Stomach (tissue), 8 donors: ENCODE measurements at regions not wholly inside any gene's neighbourhood (a gene's known extent, or its start where the extent isn't known, plus 50 kb on each side); places are given as distances from the start of the nearest gene placed in this dataset.
"Not testable (repeated sequence)": the region's sequence is repeated elsewhere in the genome, so short reads cannot be mapped to it uniquely, and the experiment has no call there.

Experiments used
- DNase-seq, 2 donors: peaks; one replicate each; pipeline versions ENCODE4 v3.0.0 to v3.0.0-alpha.2; 2013 to 2019
- H3K27ac ChIP-seq, 5 donors: fragments of 200-600 bp in 4 of 5; sonication (generic) in 4 of 5; one replicate each; pipeline ENCODE4 v1.5.1; 2013 to 2019; ENCODE audit warnings: mild to moderate bottlenecking in 1 of 5, moderate library complexity in 1 of 5
- H3K27me3 ChIP-seq, 3 donors: fragments of 200-600 bp; sonication (generic); one replicate each; pipeline ENCODE4 v1.5.1; 2017 to 2019; ENCODE audit warnings: mixed run types in 1 of 3
- H3K36me3 ChIP-seq, 4 donors: fragments of 200-600 bp; sonication (generic); 1 replicate in 3 of 4; 2 replicates in 1 of 4; pipeline ENCODE4 v1.5.1; 2016 to 2019
- H3K4me1 ChIP-seq, 4 donors: fragments of 200-600 bp; sonication (generic); one replicate each; pipeline ENCODE4 v1.5.1; 2016 to 2019
- H3K4me3 ChIP-seq, 4 donors: fragments of 200-600 bp; sonication (generic) in 3 of 4; one replicate each; pipeline ENCODE4 v1.5.1; 2016 to 2019; ENCODE audit warnings: mild to moderate bottlenecking in 1 of 4
- H3K9me3 ChIP-seq, 4 donors: fragments of 200-600 bp; sonication (generic); one replicate each; pipeline ENCODE4 v1.5.1; 2016 to 2019
- EP300 ChIP-seq: sonication (generic); formaldehyde crosslinking; IDR thresholded peaks from one replicate; pipeline ENCODE4 v1.6.1; 2017; ENCODE audit warnings: antibody characterized with exemption
- POLR2A ChIP-seq, 4 donors: fragments of 450-650 bp; IDR thresholded peaks; one replicate each; pipeline ENCODE4 v1.6.1; 2016; ENCODE audit warnings: antibody characterized with exemption in 4 of 4, control low read depth in 2 of 4, mild to moderate bottlenecking in 1 of 4, moderate library complexity in 1 of 4
- POLR2AphosphoS5 ChIP-seq, 3 donors: sonication (generic); formaldehyde crosslinking; IDR thresholded peaks; one replicate each; pipeline ENCODE4 v1.6.1; 2016; ENCODE audit warnings: antibody characterized with exemption in 3 of 3
- WGBS, 5 donors: extraction: QIAGEN DNeasy Blood & Tissue Kit in 3 of 5; methylation state at CpG; one replicate each; pipeline versions ENCODE4 v1.1.5 to v1.1.7; 2013 to 2018; 5-methylcytosine and 5-hydroxymethylcytosine counted together
- intact Hi-C: fragments of 100-400 bp; cut with DNase I; formaldehyde crosslinking; loops from one replicate; pipeline ENCODE4 v1.15.1; 2023; ENCODE audit warnings: low total_unique reads
- TF ChIP-seq, protein P1 (sequence below), 7 experiments: fragments of 450-650 bp in 4 of 7; fragments of 200-600 bp in 3 of 7; sonication (generic) in 3 of 7; IDR thresholded peaks; one replicate each; pipeline ENCODE4 v1.5.1; 2016 to 2019; ENCODE audit warnings: antibody characterized with exemption in 7 of 7, control low read depth in 2 of 7, mild to moderate bottlenecking in 1 of 7
- donor health status: healthy with polysubstance abuse.
- donor health status: Bipolar disorder and iron deficiency.
- donor health status: healthy.

GRCh38 chr1:186760446-186760845, 68.3 kb upstream of the PLA2G4A start:
- no peak overlapping the region for H3K27ac ChIP-seq
- no peak for DNase-seq
- TF ChIP-seq POLR2AphosphoS5 (IDR thresholded peaks at IDR 0.05) (no peak), POLR2A (IDR thresholded peaks at IDR 0.05) (no peak)
- TF ChIP-seq, protein P1, sequence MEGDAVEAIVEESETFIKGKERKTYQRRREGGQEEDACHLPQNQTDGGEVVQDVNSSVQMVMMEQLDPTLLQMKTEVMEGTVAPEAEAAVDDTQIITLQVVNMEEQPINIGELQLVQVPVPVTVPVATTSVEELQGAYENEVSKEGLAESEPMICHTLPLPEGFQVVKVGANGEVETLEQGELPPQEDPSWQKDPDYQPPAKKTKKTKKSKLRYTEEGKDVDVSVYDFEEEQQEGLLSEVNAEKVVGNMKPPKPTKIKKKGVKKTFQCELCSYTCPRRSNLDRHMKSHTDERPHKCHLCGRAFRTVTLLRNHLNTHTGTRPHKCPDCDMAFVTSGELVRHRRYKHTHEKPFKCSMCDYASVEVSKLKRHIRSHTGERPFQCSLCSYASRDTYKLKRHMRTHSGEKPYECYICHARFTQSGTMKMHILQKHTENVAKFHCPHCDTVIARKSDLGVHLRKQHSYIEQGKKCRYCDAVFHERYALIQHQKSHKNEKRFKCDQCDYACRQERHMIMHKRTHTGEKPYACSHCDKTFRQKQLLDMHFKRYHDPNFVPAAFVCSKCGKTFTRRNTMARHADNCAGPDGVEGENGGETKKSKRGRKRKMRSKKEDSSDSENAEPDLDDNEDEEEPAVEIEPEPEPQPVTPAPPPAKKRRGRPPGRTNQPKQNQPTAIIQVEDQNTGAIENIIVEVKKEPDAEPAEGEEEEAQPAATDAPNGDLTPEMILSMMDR (IDR thresholded peaks at IDR 0.05), result no peak
- H3K36me3 ChIP-seq, result no peaks in the 10 kb centered on the region
- no peak overlapping the region for H3K4me3 ChIP-seq
- intact Hi-C loops, result no loop called here
- H3K9me3 ChIP-seq, result no peaks in the 10 kb centered on the region
- H3K27me3 ChIP-seq, result no peaks in the 10 kb centered on the region
- peaks cover 0 to 8% (median 7%) of the 10 kb centered on the region in 4 donors for H3K4me1 ChIP-seq
- WGBS, 5 donors, result 69 to 78% (median 73%) methylated on average over 1 of the region's 1 CpG

DNA sequence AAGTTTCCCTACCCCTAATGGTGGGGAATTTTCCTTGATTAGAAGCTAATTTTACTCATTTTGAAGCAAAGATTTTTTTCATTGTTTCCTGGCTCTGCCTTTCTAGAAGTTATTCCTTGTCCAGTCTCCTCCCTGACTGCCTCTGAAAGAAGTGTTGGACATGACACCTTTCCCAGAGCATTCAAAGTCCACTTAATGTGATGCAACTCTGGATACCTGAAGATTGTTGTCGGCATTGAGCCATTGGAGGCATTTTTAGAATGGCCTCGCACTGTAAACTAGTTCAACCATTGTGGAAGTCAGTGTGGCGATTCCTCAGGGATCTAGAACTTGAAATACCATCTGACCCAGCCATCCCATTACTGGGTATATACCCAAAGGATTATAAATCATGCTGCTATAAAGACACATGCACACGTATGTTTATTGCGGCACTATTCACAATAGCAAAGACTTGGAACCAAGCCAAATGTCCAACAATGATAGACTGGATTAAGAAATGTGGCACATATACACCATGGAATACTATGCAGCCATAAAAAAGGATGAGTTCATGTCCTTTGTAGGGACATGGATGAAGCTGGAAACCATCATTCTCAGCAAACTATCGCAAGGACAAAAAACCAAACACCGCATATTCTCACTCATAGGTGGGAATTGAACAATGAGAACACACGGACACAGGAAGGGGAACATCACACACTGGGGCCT, 69.7 kb upstream of the PLA2G4A start:
- 85 to 96% (median 93%) methylated on average over 3 to 8 of the region's 8 CpGs for WGBS, 5 donors
- H3K36me3 ChIP-seq, H3K27me3 ChIP-seq, H3K9me3 ChIP-seq, H3K4me1 ChIP-seq, intact Hi-C loops, DNase-seq, H3K27ac ChIP-seq, H3K4me3 ChIP-seq: not testable (repeated sequence)

- WGBS, 5 donors, result 78 to 84% (median 81%) methylated on average over 4 of the region's 4 CpGs
- no peaks in the 10 kb centered on the region for H3K27me3 ChIP-seq
- no peak overlapping the region for H3K4me3 ChIP-seq
- H3K9me3 ChIP-seq, result no peaks in the 10 kb centered on the region
- H3K36me3 ChIP-seq, result no peaks in the 10 kb centered on the region
- DNase-seq, result no peak
- intact Hi-C loops, result no loop called here
- peaks cover 0 to 7% (median 3%) of the 10 kb centered on the region in 4 donors for H3K4me1 ChIP-seq
- TF ChIP-seq EP300, result no peak
- TF ChIP-seq, protein P1 (IDR thresholded peaks at IDR 0.05), result no peak
- no peak for TF ChIP-seq POLR2A (IDR thresholded peaks at IDR 0.05)
- TF ChIP-seq POLR2AphosphoS5 (IDR thresholded peaks at IDR 0.05), result no peak
- no peak overlapping the region for H3K27ac ChIP-seq
Measured at GRCh38 chr1:186757851-186758250, 70.9 kb upstream of the PLA2G4A start.

- Histone ChIP-seq H3K4me1 (no peaks in the 10 kb centered on the region), H3K9me3 (no peaks in the 10 kb centered on the region), H3K27ac (no peak overlapping the region), H3K27me3 (no peaks in the 10 kb centered on the region), H3K36me3 (no peaks in the 10 kb centered on the region), H3K4me3 (no peak overlapping the region)
- WGBS, 5 donors, result 44 to 64% (median 59%) methylated on average over 3 of the region's 3 CpGs
- intact Hi-C loops, result no loop called here
- no peak for DNase-seq
- TF ChIP-seq EP300, result no peak
- TF ChIP-seq POLR2AphosphoS5 (IDR thresholded peaks at IDR 0.05), result no peak
- TF ChIP-seq, protein P1 (IDR thresholded peaks at IDR 0.05), result no peak
- TF ChIP-seq POLR2A (IDR thresholded peaks at IDR 0.05), result no peak
Measured at GRCh38 chr1:186754542-186755145, 74.1 kb upstream of the PLA2G4A start.

DNA sequence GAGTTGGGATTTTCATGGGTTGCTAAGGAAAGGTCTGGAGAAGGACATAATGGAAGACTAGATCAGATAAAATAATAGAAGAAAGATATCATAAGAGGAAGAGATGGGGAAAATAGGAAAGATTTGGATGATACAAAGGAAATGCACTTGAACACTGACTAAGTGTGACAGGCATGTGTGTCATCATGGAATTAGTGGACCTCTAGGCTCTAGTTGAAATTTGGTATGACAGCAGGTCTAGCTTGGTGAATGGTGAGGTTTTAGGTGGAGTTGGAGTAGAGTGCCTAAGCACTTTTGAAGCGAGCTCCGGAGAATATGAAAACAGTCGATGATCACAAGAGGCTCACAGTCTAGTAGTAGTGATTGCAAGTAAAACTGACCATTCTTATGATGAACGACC, 73.0 kb upstream of the PTGS2 start:
- no peak overlapping the region for H3K27ac ChIP-seq
- WGBS, 5 donors, result 86 to 95% (median 92%) methylated on average over 4 of the region's 4 CpGs
- TF ChIP-seq, protein P1 (IDR thresholded peaks at IDR 0.05), result no peak
- TF ChIP-seq POLR2A (IDR thresholded peaks at IDR 0.05) (no peak), POLR2AphosphoS5 (IDR thresholded peaks at IDR 0.05) (no peak), EP300 (no peak)
- intact Hi-C loops, result no loop called here
- H3K27me3 ChIP-seq, result no peaks in the 10 kb centered on the region
- no peaks in the 10 kb centered on the region for H3K4me1 ChIP-seq
- peaks cover 0 to 2% (median under 1%) of the 10 kb centered on the region in 4 donors for H3K9me3 ChIP-seq
- H3K4me3 ChIP-seq, result no peak overlapping the region
- DNase-seq, result no peak
- no peaks in the 10 kb centered on the region for H3K36me3 ChIP-seq
